ENCODE measurements at regions not wholly inside any gene's neighbourhood (a gene's known extent, or its start where the extent isn't known, plus 50 kb on each side); places are given as distances from the start of the nearest gene placed in this dataset.
"Not testable (repeated sequence)": the region's sequence is repeated elsewhere in the genome, so short reads cannot be mapped to it uniquely, and the experiment has no call there.

- H3K79me2 ChIP-seq (ENCODE audit: control insufficient read depth, insufficient read depth, low read length) = no peaks in the 10 kb centered on the region
- no peak for TF ChIP-seq EZH2 (IDR thresholded peaks at IDR 0.05; ENCODE audit: borderline replicate concordance, low read depth, low read length, severe bottlenecking)
- TF ChIP-seq POLR2AphosphoS5 (IDR thresholded peaks at IDR 0.05; ENCODE audit: insufficient read depth, low read depth, low read length) = no peak
- TF ChIP-seq CTCF (IDR thresholded peaks at IDR 0.05; ENCODE audit: extremely low read depth in 1 of 2, insufficient read depth in 1 of 2, low read depth in 1 of 2, low read length in 2 of 2) = no peak
- H3K4me3 ChIP-seq (replicated peaks in 1 of 3; ENCODE audit: insufficient read depth in 1 of 3, low read depth in 1 of 3, low read length in 3 of 3) = no peak overlapping the region
- no peaks in the 10 kb centered on the region for H3K9me1 ChIP-seq (replicated peaks; ENCODE audit: control insufficient read depth, extremely low read depth, insufficient read depth, low read length)
- intact Hi-C loops (cut with micrococcal nuclease) (no loop called here), dilution Hi-C loops (cut with MboI; ENCODE audit: extremely low pct_ligation_motif_present, low sequenced_read_pairs) (no loop called here)
- no peaks in the 10 kb centered on the region for H4K20me1 ChIP-seq (replicated peaks; ENCODE audit: control insufficient read depth, extremely low read depth, insufficient read depth, low read length)
- H2AFZ ChIP-seq (ENCODE audit: low read depth, low read length) = no peak overlapping the region
- H3K36me3 ChIP-seq (ENCODE audit: control insufficient read depth in 2 of 2, extremely low read depth in 1 of 2, insufficient read depth in 2 of 2, low read length in 2 of 2) = no peaks in the 10 kb centered on the region
- H3K9ac ChIP-seq (replicated peaks; ENCODE audit: extremely low read depth, insufficient read depth, low read length) = no peak overlapping the region
- no peak overlapping the region for H3K4me2 ChIP-seq (ENCODE audit: insufficient read depth, low read length)
- no peak overlapping the region for H3K27ac ChIP-seq (ENCODE audit: insufficient read depth, low read depth, low read length)
- no peak for DNase-seq (ENCODE audit: low read depth, low spot score)
- no TSS peak for BruUV-seq (replicated peaks)
- no peaks in the 10 kb centered on the region for H3K9me3 ChIP-seq (replicated peaks; ENCODE audit: control insufficient read depth, insufficient read depth, low read length)
- POLR2A ChIA-PET = no interaction called here
- H3K4me1 ChIP-seq (ENCODE audit: control insufficient read depth, extremely low read depth, insufficient read depth, low read length) = no peaks in the 10 kb centered on the region
- CTCF ChIA-PET = interaction anchor here (1.5 kb wide), 1 partner anchor 19 kb away, joined by 5 read pairs; no protein-coding TSS in a partner anchor
- peak; percentile 18 for FAIRE-seq
- H3K27me3 ChIP-seq (ENCODE audit: control insufficient read depth in 2 of 2, insufficient read depth in 2 of 2, low read length in 2 of 2) = peaks cover 0 to 4% of the 10 kb centered on the region in 2 experiments
Observed at GRCh38 chr13:31556376-31556775, 182.9 kb upstream of the RXFP2 start.

GRCh38 chr13:31584221-31584620, 155.1 kb upstream of the RXFP2 start:
- H3K79me2 ChIP-seq (ENCODE audit: control insufficient read depth, insufficient read depth, low read length); H3K9ac ChIP-seq (replicated peaks; ENCODE audit: extremely low read depth, insufficient read depth, low read length); H3K27me3 ChIP-seq (ENCODE audit: control insufficient read depth in 2 of 2, insufficient read depth in 2 of 2, low read length in 2 of 2); BruUV-seq (replicated peaks); H3K4me2 ChIP-seq (ENCODE audit: insufficient read depth, low read length); H2AFZ ChIP-seq (ENCODE audit: low read depth, low read length); H3K9me3 ChIP-seq (replicated peaks; ENCODE audit: control insufficient read depth, insufficient read depth, low read length); POLR2A ChIA-PET; FAIRE-seq; H3K27ac ChIP-seq (ENCODE audit: insufficient read depth, low read depth, low read length); H4K20me1 ChIP-seq (replicated peaks; ENCODE audit: control insufficient read depth, extremely low read depth, insufficient read depth, low read length); H3K9me1 ChIP-seq (replicated peaks; ENCODE audit: control insufficient read depth, extremely low read depth, insufficient read depth, low read length); H3K4me1 ChIP-seq (ENCODE audit: control insufficient read depth, extremely low read depth, insufficient read depth, low read length); H3K36me3 ChIP-seq (ENCODE audit: control insufficient read depth in 2 of 2, extremely low read depth in 1 of 2, insufficient read depth in 2 of 2, low read length in 2 of 2); H3K4me3 ChIP-seq (replicated peaks in 1 of 3; ENCODE audit: insufficient read depth in 1 of 3, low read depth in 1 of 3, low read length in 3 of 3); DNase-seq (ENCODE audit: low read depth, low spot score); intact Hi-C loops (cut with micrococcal nuclease); dilution Hi-C loops (cut with MboI; ENCODE audit: extremely low pct_ligation_motif_present, low sequenced_read_pairs): not testable (repeated sequence)
- CTCF ChIA-PET = interaction anchor here (0.9 kb wide), 1 partner anchor 9 kb away, joined by 4 read pairs; no protein-coding TSS in a partner anchor

All from endothelial cell of umbilical vein (primary cell).